ENCODE measurements at regions not wholly inside any gene's neighbourhood (a gene's known extent, or its start where the extent isn't known, plus 50 kb on each side); places are given as distances from the start of the nearest gene placed in this dataset.

GRCh38 chr10:51022933-51023585 is 51.2 kb upstream of the PRKG1 start:
- ATAC-seq = peak in 2 of 8 donors; percentile 45 to 51
- H3K27me3 ChIP-seq = no peaks in the 10 kb centered on the region
- H3K27ac ChIP-seq = peak overlapping the region in 4 of 10 donors; percentile 15 to 22 (median 19)

GRCh38 chr10:51023636-51024035 is 50.7 kb upstream of the PRKG1 start:
- H3K4me3 ChIP-seq = no peak overlapping the region
- H3K36me3 ChIP-seq = no peaks in the 10 kb centered on the region
- H3K4me1 ChIP-seq = peaks cover 0 to 29% (median 11%) of the 10 kb centered on the region in 9 donors
- intact Hi-C loops (cut with DNase I) = no loop called here
- H3K9me3 ChIP-seq = no peaks in the 10 kb centered on the region
- H3K27me3 ChIP-seq = no peaks in the 10 kb centered on the region
- no peak for DNase-seq
- H3K27ac ChIP-seq = peak overlapping the region in 3 of 10 donors; percentile 14 to 22 (median 19)
- no peak for TF ChIP-seq CTCF (IDR thresholded peaks at IDR 0.05)
- ATAC-seq = peak in 3 of 8 donors; percentile 22 to 40 (median 30)

More at GRCh38 chr10:51022933-51023585, 51.2 kb upstream of the PRKG1 start:
- Histone ChIP-seq H3K4me1 (peaks cover 0 to 28% (median 11%) of the 10 kb centered on the region in 9 donors), H3K36me3 (no peaks in the 10 kb centered on the region), H3K4me3 (no peak overlapping the region), H3K9me3 (no peaks in the 10 kb centered on the region)
- DNase-seq = no peak
- 81 to 88% methylated on average over 5 of the region's 5 CpGs for WGBS, 2 donors
- TF ChIP-seq CTCF (IDR thresholded peaks at IDR 0.05) = no peak
- intact Hi-C loops (cut with DNase I) = no loop called here
